Stimulated activated naive CD4-positive, alpha-beta T cell treated with Interleukin-2 at 50 U/mL for 16 hours (primary cell): ENCODE measurements at regions not wholly inside any gene's neighbourhood (a gene's known extent, or its start where the extent isn't known, plus 50 kb on each side); places are given as distances from the start of the nearest gene placed in this dataset.
"Not testable (repeated sequence)": the region's sequence is repeated elsewhere in the genome, so short reads cannot be mapped to it uniquely, and the experiment has no call there.

Experiments used
- DNase-seq: peaks from one replicate; lab custom pipeline; 2025; lab: John Stamatoyannopoulos, UW

DNA sequence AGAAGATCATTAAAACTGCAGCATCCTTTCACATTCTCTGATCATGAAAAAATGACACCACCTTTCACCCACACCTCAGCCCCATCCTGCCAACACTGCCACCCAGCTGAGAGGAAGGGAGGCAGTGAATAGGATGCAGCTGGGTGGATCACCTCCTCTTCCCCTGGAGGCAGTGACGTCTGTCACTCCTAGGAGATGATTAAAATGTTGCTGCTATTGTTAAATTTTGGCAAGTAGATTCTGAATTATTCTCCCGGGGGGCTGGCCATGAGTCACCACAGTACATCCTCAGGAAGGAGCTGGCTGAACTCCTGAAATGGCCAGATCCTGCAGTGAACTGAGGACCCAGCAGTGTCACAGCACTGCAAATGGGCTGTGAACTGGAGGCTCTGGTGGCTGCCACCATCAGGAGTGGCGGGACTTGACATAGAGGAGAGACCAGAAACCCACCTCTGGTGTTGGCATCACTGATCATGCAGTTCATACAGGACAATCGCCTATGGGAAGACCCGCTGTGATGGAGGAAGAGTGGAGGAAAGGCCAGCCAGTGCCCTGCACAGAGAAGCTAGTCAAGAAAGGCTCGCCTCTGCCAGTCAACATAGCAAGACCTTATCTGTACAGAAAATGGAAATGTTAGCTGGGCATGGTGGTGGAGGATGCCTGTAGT lies 199.1 kb downstream of the FAM43A start:
- no peak for DNase-seq

GRCh38 chr3:194885766-194886165 lies 200.1 kb downstream of the FAM43A start:
- no peak for DNase-seq

DNA sequence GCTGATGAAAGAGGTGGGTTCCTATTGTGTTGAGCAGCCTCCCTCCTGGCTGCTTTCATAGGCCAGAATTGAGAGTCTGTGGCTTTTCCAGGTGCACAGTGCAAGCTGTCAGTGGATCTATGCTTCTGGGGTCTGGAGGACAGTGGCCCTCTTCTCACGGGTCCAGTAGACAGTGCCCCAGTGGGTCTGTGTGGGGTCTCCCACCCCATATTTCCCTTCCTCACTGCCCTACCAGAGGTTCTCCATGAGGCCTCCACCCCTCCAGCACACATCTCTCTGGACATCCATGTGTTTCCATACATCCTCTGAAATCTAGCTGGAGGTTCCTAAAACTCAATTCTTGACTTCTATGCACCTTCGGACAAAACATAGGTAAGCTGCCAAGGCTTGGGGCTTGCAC lies 201.2 kb downstream of the FAM43A start:
- DNase-seq, result no peak

DNA sequence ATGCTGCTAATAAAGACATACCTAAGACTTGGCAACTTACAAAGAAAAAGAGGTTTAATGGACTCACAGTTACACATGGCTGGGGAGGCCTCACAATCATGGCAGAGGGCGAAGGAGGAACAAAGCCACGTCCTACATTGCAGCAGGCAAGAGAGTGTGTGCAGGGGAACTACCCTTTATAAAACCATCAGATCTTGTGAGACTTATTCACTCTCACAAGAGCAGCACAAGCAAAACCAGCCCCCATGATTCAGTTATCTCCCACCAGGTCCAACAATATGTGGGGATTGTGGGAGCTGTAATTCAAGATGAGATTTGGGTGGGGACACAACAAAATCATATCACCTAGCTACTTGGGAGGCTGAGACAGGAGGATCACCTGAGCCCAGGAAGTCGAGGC lies 202.4 kb downstream of the FAM43A start:
- DNase-seq, result not testable (repeated sequence)

DNA sequence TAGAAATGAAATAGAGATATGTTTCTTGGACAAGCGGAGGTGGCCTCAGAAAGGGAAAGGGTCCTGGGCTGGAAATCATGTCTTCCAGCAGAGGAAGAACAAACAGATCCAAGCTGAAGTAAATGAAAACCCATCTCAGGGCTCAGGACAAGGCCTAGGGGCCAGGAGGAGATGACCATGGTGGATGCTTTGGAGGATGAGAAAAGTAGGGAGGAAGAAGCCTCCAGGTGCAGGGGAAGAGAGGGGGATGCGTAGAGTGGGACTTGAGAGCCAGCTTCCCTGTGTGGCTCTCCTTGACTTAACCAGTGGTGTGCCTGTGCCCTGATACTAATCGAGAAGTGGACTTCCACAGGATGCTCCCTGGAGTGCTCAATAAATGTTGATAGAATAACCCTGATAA lies 203.2 kb downstream of the FAM43A start:
- DNase-seq, result no peak

- DNase-seq, result no peak
These were observed 204.4 kb downstream of the FAM43A start for GRCh38 chr3:194890091-194890490.

DNA sequence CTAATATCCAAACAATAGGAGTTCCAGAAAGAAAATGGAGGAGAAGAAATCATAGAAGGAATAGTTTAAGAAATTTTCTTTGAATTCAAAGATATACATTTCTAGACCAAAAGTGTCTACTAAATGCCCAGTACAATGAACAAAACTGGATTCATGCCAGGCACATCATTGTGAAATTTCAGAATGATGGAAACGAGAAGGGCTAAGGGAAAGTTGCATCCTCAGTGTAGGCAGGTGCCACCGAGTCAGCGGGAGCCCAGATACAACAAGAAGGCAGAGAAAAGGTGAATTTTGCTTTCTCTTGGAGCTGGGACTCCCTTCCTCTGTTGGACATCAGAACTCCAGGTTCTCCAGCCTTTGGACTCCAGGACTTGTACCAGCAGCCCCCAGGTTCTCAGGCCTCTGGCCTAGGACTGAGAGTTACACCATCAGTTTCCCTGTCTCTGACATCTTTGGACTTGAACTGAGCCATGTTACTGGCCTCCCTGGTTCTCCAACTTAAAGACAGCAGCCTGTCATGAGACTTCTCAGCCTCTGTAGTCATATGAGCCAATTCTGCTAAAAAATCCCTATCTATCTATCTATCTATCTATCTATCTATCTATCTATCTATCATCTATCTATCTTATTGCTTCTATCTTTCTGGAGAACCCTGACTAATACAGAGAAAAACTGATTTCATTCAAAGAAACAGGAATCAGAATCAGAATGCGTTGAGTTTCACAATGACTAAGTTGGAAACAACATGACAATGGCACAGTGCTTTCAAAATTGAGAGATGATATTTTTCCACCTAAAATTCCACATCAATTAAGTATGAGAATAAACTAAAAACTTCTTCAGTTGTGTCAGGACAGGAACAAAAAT lies 207.7 kb downstream of the FAM43A start:
- DNase-seq, result no peak

DNA sequence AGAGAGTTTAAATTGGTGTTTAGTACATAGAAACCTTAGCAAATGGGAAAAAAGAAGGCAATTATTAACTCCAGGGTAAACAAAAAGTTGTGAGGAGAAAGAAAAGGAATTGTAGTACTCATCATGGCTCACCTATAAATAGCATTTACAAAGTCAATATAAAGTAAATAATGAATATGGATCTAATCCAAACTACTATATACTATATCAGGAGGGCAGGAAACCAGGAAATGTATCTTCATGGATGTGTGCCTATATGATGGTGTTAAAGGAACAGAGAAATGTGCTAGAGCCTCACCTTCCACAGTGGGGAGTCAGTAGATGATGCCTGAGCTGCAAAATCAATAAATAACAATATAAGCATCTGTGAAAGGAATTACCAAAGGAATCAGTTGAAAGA lies 208.9 kb downstream of the FAM43A start:
- no peak for DNase-seq

DNA sequence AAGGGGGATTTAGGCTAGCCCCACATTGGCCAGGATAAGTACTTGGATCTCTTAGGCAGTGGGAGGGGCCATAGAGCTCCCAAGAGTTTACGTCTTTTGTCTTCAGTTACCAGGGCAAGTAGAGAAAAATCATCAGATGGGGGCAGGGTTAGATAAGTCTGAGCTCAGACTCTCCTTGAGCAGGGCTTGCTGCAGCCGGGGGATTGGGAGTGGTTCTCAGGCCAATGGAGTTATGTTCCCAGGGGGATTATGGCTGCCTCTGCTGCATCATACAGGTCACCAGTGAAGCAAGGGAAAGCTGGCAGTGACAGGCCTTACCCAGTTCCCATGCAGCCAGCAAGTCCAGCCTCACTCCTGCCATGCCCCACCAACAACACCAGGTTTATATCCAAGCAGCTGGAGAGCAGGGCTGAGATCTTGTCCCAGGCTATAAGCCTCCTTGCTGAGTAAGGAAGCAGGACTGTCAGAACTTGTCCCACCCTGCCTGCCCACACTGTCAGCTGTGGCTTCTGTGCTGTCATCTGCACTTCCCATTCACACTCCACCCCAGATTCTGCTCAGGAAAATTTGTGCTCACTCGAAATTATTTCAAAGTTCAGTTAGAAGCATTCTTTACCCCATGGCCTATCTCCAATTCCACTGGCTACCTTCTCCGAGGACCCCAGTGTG lies 215.3 kb downstream of the FAM43A start:
- DNase-seq, result no peak

- not testable (repeated sequence) for DNase-seq
These were observed 217.8 kb downstream of the FAM43A start for GRCh38 chr3:194903447-194903846.

DNA sequence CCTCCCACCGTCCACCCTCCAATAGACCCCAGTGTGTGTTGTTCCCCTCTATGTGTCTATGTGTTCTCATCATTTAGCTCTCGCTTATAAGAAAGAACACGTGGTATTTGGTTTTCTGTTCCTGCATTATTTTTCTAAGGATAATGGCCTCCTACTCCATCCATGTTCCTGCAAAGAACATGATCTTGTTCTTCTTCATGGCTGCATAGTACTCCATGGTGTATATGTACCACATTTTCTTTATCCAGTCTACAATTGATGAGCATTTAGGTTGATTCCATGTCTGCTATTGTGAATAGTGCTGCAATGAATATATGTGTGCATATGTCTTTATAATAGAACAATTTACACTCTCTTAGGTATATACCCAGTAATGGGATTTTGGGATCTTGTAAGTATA lies 219.3 kb downstream of the FAM43A start:
- not testable (repeated sequence) for DNase-seq

- DNase-seq, result no peak
These were observed 220.0 kb downstream of the FAM43A start for GRCh38 chr3:194905696-194906095.

GRCh38 chr3:194906229-194906629 lies 220.5 kb downstream of the FAM43A start:
- no peak for DNase-seq

- no peak for DNase-seq
These were observed 221.4 kb downstream of the FAM43A start for GRCh38 chr3:194906970-194907629.

DNA sequence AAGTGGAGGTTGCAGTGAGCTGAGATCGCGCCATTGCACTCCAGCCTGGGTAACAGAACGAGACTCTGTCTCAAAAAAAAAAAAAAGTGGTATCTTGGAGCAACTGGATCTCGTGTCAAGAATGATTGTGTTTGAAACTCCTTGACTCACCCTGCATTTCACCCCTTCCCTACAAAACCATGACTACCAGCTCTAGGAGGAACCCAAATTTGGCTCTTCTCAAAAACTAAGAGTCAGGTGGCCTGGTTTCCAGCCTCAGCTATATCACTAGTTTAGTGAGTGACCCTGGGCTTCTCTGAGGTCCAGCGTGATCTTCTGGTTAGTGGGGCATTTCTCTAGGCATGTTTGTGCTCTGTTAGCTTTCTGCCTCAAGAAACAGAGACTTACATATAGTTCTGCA lies 222.1 kb downstream of the FAM43A start:
- no peak for DNase-seq

DNA sequence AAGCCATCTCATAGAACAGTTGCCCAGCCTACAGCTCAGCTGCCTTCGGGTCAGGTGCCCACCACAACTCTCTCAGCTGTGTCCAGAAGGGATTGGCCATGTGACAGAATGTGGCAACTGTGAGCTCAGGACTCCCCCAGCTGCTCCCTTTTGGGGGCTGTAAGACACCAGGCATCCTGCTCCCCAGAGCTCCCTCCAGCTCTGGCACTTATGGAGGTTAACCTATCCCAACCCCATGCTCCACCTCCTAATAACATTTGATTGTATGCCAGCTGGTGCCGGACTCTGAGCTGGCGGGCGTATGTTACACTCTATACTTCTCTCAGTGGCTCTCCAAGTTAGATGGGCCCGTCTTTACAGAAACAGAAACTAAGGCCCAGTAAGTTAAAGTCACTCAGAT lies 222.8 kb downstream of the FAM43A start:
- DNase-seq, result no peak

DNA sequence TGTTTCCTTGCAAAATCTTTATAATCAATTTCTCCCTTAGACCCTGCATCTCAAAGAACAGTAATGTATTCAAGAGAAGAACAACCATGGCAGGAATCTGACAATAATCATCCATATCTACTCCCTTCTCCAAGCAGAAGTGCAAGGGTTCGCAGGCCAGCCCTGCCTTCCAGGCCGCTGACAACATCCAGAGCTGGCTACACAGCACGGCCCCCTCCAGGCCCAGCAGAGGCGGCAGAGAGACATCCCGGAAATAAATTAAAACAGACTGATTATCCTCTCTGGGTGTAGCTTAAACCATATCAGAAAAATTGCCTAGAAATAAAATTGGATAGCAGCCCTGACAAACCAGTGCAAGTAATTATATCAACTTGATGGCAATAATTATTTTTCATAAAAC lies 223.3 kb downstream of the FAM43A start:
- no peak for DNase-seq

DNA sequence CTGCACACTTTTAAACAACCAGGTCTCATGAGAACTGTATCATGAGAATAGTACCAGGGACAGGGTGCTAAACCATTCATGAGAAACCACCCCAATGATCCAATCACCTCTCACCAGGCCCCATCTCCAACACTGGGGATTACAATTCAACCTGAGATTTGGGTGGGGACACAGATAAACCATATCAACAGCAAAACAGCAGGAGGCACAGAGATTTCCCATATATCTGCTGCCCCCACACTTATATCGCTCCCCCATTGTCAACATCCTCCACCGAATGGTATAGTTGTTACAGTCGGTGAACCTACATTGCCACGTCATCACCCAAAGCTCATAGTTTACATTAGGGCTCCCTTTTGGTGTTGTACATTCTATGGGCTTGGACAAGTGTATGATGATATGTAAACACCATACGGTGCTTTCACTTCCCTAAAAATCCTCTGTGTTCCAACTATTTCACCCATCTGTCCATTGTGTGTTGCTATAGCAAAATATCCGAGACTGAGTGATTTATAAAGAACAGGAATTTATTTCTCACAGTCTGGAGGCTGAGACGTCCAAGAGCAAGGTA lies 224.8 kb downstream of the FAM43A start:
- DNase-seq, result no peak

DNA sequence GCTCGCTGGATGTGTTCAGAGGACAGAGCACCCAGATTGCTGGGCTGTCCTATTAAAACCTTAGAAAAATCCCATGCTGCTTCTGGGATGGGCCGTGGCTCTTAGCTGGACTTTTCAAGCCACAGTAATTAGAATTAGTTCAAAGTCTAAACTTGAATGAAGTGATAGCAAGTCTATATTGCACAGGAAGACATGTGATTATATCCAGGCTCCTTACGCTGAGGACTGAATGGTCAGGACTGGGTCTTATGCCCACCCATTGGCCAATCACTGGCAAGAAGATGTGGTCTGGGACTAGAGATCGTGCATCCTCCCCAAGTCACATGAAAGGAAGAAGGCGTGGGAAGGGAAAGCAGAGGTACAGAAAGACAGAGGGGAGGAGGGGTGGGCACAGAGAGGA lies 227.6 kb downstream of the FAM43A start:
- DNase-seq, result no peak

- DNase-seq, result not testable (repeated sequence)
These were observed 239.2 kb downstream of the FAM43A start for GRCh38 chr3:194924889-194925288.

GRCh38 chr3:194925614-194926013 lies 239.9 kb downstream of the FAM43A start:
- DNase-seq, result no peak

DNA sequence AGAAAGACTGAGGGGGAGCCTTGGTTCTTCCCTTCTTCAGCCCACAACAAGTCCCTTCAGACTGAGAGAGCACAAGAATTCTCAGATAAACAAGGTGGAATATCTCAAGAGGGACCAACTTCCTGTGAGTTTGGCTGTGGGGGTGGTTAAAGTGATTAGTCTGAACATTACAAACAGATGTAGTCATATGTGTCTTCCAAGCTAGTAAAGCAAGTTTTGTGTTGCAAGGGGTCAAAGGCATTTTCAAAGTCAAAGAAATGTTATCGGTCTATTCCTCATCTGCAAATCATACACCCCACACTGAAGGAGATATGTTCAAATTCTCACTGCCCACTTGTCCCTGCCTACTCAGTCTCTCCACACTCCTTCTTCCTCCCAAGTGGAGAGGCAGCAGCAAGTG lies 242.5 kb downstream of the FAM43A start:
- no peak for DNase-seq
